ENCODE measurements at regions not wholly inside any gene's neighbourhood (a gene's known extent, or its start where the extent isn't known, plus 50 kb on each side); places are given as distances from the start of the nearest gene placed in this dataset.

DNA sequence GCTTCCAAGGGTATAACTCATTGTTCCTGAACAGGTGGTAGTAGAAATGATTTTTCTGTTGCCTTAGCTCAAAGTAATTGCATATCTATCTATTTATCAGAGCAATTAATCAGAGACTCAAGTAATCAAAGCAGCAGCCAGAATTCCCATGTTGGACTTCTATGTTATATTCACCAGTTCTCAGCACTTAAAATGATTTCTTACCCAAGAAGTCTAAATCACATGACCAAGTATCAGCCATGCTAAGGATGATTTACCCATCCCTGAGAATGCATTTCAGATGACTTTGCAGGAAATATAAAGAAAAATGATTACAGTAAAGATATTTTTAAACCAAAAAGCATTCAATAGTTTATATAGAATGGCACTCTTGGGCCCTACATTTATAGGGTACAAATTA lies 352.2 kb downstream of the NUP35 start:
- TF ChIP-seq SUZ12 (IDR thresholded peaks at IDR 0.05) = no peak
- no peak for TF ChIP-seq FOXM1 (IDR thresholded peaks at IDR 0.05; ENCODE audit: borderline replicate concordance)
- no peak for TF ChIP-seq FOXA1 (IDR thresholded peaks at IDR 0.05)
- TF ChIP-seq BHLHE40 (IDR thresholded peaks at IDR 0.05; ENCODE audit: borderline replicate concordance) = no peak
